ENCODE measurements at regions not wholly inside any gene's neighbourhood (a gene's known extent, or its start where the extent isn't known, plus 50 kb on each side); places are given as distances from the start of the nearest gene placed in this dataset.
"Not testable (repeated sequence)": the region's sequence is repeated elsewhere in the genome, so short reads cannot be mapped to it uniquely, and the experiment has no call there.

GRCh38 chrX:69055193-69055592 lies 110.1 kb downstream of the PJA1 start:
- no peak for TF ChIP-seq EP300 (IDR thresholded peaks at IDR 0.05)
- no peak for TF ChIP-seq POLR2AphosphoS5 (IDR thresholded peaks at IDR 0.05)
- no peak for TF ChIP-seq POLR2A (IDR thresholded peaks at IDR 0.05)
- no peak for TF ChIP-seq CTCF (IDR thresholded peaks at IDR 0.05)
- Histone ChIP-seq H3K9me3 (no peaks in the 10 kb centered on the region), H3K27ac (no peak overlapping the region), H3K27me3 (no peaks in the 10 kb centered on the region), H3K4me3 (no peak overlapping the region), H3K4me1 (no peaks in the 10 kb centered on the region), H3K36me3 (no peaks in the 10 kb centered on the region)
- no peak for DNase-seq
- WGBS, 2 donors, result 95 to 96% methylated on average over 3 of the region's 3 CpGs
- intact Hi-C loops (cut with DNase I), result no loop called here

- H3K4me3 ChIP-seq; H3K36me3 ChIP-seq; H3K27me3 ChIP-seq; H3K9me3 ChIP-seq; H3K27ac ChIP-seq; DNase-seq; intact Hi-C loops (cut with DNase I); H3K4me1 ChIP-seq: not testable (repeated sequence)
- 70 to 93% methylated on average over 3 of the region's 3 CpGs for WGBS, 2 donors
Observed at GRCh38 chrX:69054497-69054896, 110.8 kb downstream of the PJA1 start.

- Histone ChIP-seq H3K27ac (no peak overlapping the region), H3K27me3 (no peaks in the 10 kb centered on the region), H3K9me3 (no peaks in the 10 kb centered on the region), H3K4me3 (no peak overlapping the region), H3K36me3 (no peaks in the 10 kb centered on the region), H3K4me1 (no peaks in the 10 kb centered on the region)
- TF ChIP-seq EP300 (IDR thresholded peaks at IDR 0.05) (no peak), CTCF (IDR thresholded peaks at IDR 0.05) (no peak), POLR2AphosphoS5 (IDR thresholded peaks at IDR 0.05) (no peak), POLR2A (IDR thresholded peaks at IDR 0.05) (no peak)
- intact Hi-C loops (cut with DNase I), result no loop called here
- WGBS, 2 donors, result 82 to 86% methylated on average over 3 of the region's 3 CpGs
- DNase-seq, result no peak
Observed at GRCh38 chrX:69051901-69052300, 113.4 kb downstream of the PJA1 start.

GRCh38 chrX:69050051-69050765 lies 115.0 kb downstream of the PJA1 start:
- no peak for DNase-seq
- 93 to 96% methylated on average over 4 of the region's 4 CpGs for WGBS, 2 donors
- Histone ChIP-seq H3K36me3 (no peaks in the 10 kb centered on the region), H3K4me3 (no peak overlapping the region), H3K27ac (no peak overlapping the region), H3K27me3 (no peaks in the 10 kb centered on the region), H3K4me1 (no peaks in the 10 kb centered on the region), H3K9me3 (no peaks in the 10 kb centered on the region)
- intact Hi-C loops (cut with DNase I), result no loop called here
- no peak for TF ChIP-seq POLR2A (IDR thresholded peaks at IDR 0.05)
- TF ChIP-seq EP300 (IDR thresholded peaks at IDR 0.05), result no peak
- no peak for TF ChIP-seq CTCF (IDR thresholded peaks at IDR 0.05)
- TF ChIP-seq POLR2AphosphoS5 (IDR thresholded peaks at IDR 0.05), result no peak

GRCh38 chrX:69046996-69047490 lies 118.2 kb downstream of the PJA1 start:
- 83 to 89% methylated on average over 1 of the region's 1 CpG for WGBS, 2 donors
- DNase-seq, result no peak
- TF ChIP-seq EP300 (IDR thresholded peaks at IDR 0.05) (no peak), CTCF (IDR thresholded peaks at IDR 0.05) (no peak), POLR2A (IDR thresholded peaks at IDR 0.05) (no peak), POLR2AphosphoS5 (IDR thresholded peaks at IDR 0.05) (no peak)
- Histone ChIP-seq H3K27ac (no peak overlapping the region), H3K9me3 (no peaks in the 10 kb centered on the region), H3K4me3 (no peak overlapping the region), H3K27me3 (no peaks in the 10 kb centered on the region), H3K36me3 (no peaks in the 10 kb centered on the region), H3K4me1 (no peaks in the 10 kb centered on the region)
- intact Hi-C loops (cut with DNase I), result no loop called here

Measured in sigmoid colon (tissue), 6 donors.